Peyer's patch (tissue), 4 donors: ENCODE measurements at regions not wholly inside any gene's neighbourhood (a gene's known extent, or its start where the extent isn't known, plus 50 kb on each side); places are given as distances from the start of the nearest gene placed in this dataset.

Experiments used
- POLR2A ChIP-seq, 2 donors: fragments of 450-650 bp; IDR thresholded peaks; one replicate each; pipeline ENCODE4 v1.5.1; 2017; ENCODE audit warnings: antibody characterized with exemption in 2 of 2, mild to moderate bottlenecking in 2 of 2, moderate library complexity in 2 of 2
- TF ChIP-seq, protein P1 (sequence below), 6 experiments: fragments of 450-650 bp in 4 of 6; fragments of 200-600 bp in 2 of 6; sonication (generic) in 1 of 6; IDR thresholded peaks; one replicate each; pipeline ENCODE4 v1.5.1; 2017 to 2019; ENCODE audit warnings: antibody characterized with exemption in 6 of 6, mild to moderate bottlenecking in 3 of 6, moderate library complexity in 1 of 6

DNA sequence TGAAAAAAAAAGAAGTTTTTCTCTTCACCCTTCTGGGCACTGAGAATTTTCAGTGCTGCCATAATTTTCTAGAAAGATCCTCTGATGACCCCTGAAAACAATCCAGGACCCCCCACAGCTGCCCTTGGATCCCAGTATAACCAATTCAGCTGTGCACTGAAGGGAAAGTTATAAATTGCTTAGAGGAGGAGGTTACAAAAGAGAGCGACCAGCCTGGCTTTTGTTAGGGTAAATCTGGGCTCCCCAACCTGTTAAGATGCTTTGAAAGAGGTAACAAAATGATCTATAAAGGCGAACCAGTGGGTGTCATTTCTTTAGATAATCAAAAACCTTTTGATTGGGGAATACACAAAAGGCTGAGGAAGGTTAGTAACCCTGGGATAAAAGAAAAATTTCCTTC, 407.9 kb upstream of the ATP11B start:
- TF ChIP-seq POLR2A (IDR thresholded peaks at IDR 0.05) = no peak
- TF ChIP-seq, protein P1, sequence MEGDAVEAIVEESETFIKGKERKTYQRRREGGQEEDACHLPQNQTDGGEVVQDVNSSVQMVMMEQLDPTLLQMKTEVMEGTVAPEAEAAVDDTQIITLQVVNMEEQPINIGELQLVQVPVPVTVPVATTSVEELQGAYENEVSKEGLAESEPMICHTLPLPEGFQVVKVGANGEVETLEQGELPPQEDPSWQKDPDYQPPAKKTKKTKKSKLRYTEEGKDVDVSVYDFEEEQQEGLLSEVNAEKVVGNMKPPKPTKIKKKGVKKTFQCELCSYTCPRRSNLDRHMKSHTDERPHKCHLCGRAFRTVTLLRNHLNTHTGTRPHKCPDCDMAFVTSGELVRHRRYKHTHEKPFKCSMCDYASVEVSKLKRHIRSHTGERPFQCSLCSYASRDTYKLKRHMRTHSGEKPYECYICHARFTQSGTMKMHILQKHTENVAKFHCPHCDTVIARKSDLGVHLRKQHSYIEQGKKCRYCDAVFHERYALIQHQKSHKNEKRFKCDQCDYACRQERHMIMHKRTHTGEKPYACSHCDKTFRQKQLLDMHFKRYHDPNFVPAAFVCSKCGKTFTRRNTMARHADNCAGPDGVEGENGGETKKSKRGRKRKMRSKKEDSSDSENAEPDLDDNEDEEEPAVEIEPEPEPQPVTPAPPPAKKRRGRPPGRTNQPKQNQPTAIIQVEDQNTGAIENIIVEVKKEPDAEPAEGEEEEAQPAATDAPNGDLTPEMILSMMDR (IDR thresholded peaks at IDR 0.05) = no peak
